Smooth muscle cell of the brain vasculature (primary cell): ENCODE measurements at regions not wholly inside any gene's neighbourhood (a gene's known extent, or its start where the extent isn't known, plus 50 kb on each side); places are given as distances from the start of the nearest gene placed in this dataset.

Experiments
- DNase-seq: peaks from one replicate; pipeline ENCODE4 v3.0.0-alpha.2; 2012; ENCODE audit warnings: low read depth, low spot score

- DNase-seq: no peak
Measured at GRCh38 chr2:217247476-217247875, 387.6 kb upstream of the TNP1 start.

GRCh38 chr2:217246108-217246507 lies 386.2 kb upstream of the TNP1 start:
- no peak for DNase-seq

GRCh38 chr2:217244815-217245214 lies 385.0 kb upstream of the TNP1 start:
- no peak for DNase-seq

GRCh38 chr2:217242947-217243346 lies 383.1 kb upstream of the TNP1 start:
- DNase-seq: no peak

- DNase-seq: no peak
Measured at GRCh38 chr2:217231724-217232123, 371.9 kb upstream of the TNP1 start.

- no peak for DNase-seq
Measured at GRCh38 chr2:217231212-217231611, 371.3 kb upstream of the TNP1 start.

- DNase-seq: no peak
Measured at GRCh38 chr2:217228732-217229131, 368.9 kb upstream of the TNP1 start.

- DNase-seq: no peak
Measured at GRCh38 chr2:217227794-217228193, 367.9 kb upstream of the TNP1 start.

GRCh38 chr2:217225596-217225995 lies 365.7 kb upstream of the TNP1 start:
- no peak for DNase-seq

GRCh38 chr2:217223222-217223930 lies 363.5 kb upstream of the TNP1 start:
- DNase-seq: peak; percentile 17

- no peak for DNase-seq
Measured at GRCh38 chr2:217222309-217222910, 362.5 kb upstream of the TNP1 start.

- DNase-seq: peak; percentile 45
Measured at GRCh38 chr2:217220228-217221013, 360.6 kb upstream of the TNP1 start.

GRCh38 chr2:217219164-217219520 lies 359.3 kb upstream of the TNP1 start:
- no peak for DNase-seq

GRCh38 chr2:217218269-217219163 lies 358.7 kb upstream of the TNP1 start:
- peak; percentile 17 for DNase-seq

- no peak for DNase-seq
Measured at GRCh38 chr2:217216982-217217381, 357.1 kb upstream of the TNP1 start.

- DNase-seq: no peak
Measured at GRCh38 chr2:217216316-217216715, 356.5 kb upstream of the TNP1 start.

GRCh38 chr2:217215877-217216276 lies 356.0 kb upstream of the TNP1 start:
- DNase-seq: no peak

- no peak for DNase-seq
Measured at GRCh38 chr2:217208867-217209266, 349.0 kb upstream of the TNP1 start.

GRCh38 chr2:217207699-217208010 lies 347.8 kb upstream of the TNP1 start:
- no peak for DNase-seq

GRCh38 chr2:217206907-217207698 lies 347.2 kb upstream of the TNP1 start:
- DNase-seq: no peak
